ENCODE measurements at regions not wholly inside any gene's neighbourhood (a gene's known extent, or its start where the extent isn't known, plus 50 kb on each side); places are given as distances from the start of the nearest gene placed in this dataset.

- TF ChIP-seq ZBTB33 (IDR thresholded peaks at IDR 0.05; ENCODE audit: extremely low read depth, insufficient replicate concordance, low read length) (no peak), ATF3 (IDR thresholded peaks at IDR 0.05) (no peak), CBX3 (IDR thresholded peaks at IDR 0.05; ENCODE audit: low read depth) (no peak), REST (IDR thresholded peaks at IDR 0.05; ENCODE audit: low read depth) (no peak), SIN3A (IDR thresholded peaks at IDR 0.05; ENCODE audit: low read depth) (no peak)
Measured at GRCh38 chr2:117222809-117223208, 591.7 kb upstream of the DDX18 start (continued).

- no peaks in the 10 kb centered on the region for H4K20me1 ChIP-seq (ENCODE audit: insufficient read depth)
- no TSS peak for BruUV-seq (replicated peaks)
- RAD21 ChIA-PET (ENCODE audit: low non-redundant PET in 1 of 2, low total read pairs in 2 of 2, uncharacterized antibody in 2 of 2, unreplicated experiment in 2 of 2) = no interaction called here
- DNase-seq (ENCODE audit: low read depth, low spot score) (no peak), ATAC-seq (no peak)
- no peak overlapping the region for H3K27ac ChIP-seq (ENCODE audit: low read depth, low read length)
- no peak overlapping the region for H3K9ac ChIP-seq (ENCODE audit: low read length)
- no peak overlapping the region for H3K4me2 ChIP-seq (ENCODE audit: low read length)
- H2AFZ ChIP-seq (ENCODE audit: low read depth, low read length, poor library complexity, severe bottlenecking) = no peak overlapping the region
- no peak for TF ChIP-seq ZFX (IDR thresholded peaks at IDR 0.05)
- no peak for TF ChIP-seq EGR1 (IDR thresholded peaks at IDR 0.05; ENCODE audit: low read depth)
- TF ChIP-seq EZH2 (IDR thresholded peaks at IDR 0.05) = no peak
- TF ChIP-seq RAD21 (IDR thresholded peaks at IDR 0.05; ENCODE audit: low read depth) = no peak
- TF ChIP-seq ELF1 (IDR thresholded peaks at IDR 0.05; ENCODE audit: borderline replicate concordance, low read depth) = no peak
- TF ChIP-seq POLR2AphosphoS5 (IDR thresholded peaks at IDR 0.05; ENCODE audit: low read depth, low read length) = no peak
- no peak for TF ChIP-seq TCF7L2 (IDR thresholded peaks at IDR 0.05; ENCODE audit: borderline replicate concordance, extremely low read depth, insufficient read depth, insufficient read length)
- no peak for TF ChIP-seq FOSL1 (IDR thresholded peaks at IDR 0.05; ENCODE audit: low read depth)
- no peak for TF ChIP-seq ZNF274 (IDR thresholded peaks at IDR 0.05; ENCODE audit: low read depth, low read length)
- TF ChIP-seq SP1 (IDR thresholded peaks at IDR 0.05; ENCODE audit: low read depth) = no peak
- no peak for TF ChIP-seq REST (IDR thresholded peaks at IDR 0.05; ENCODE audit: low read depth)
- no peaks in the 10 kb centered on the region for H3K4me1 ChIP-seq (ENCODE audit: control insufficient read depth in 1 of 2, insufficient read depth in 2 of 2, low read length in 2 of 2)
- no peaks in the 10 kb centered on the region for H3K9me2 ChIP-seq (ENCODE audit: insufficient read depth)
- peaks cover 12 to 20% of the 10 kb centered on the region in 2 experiments; a peak in 2 of 4 replicates for H3K9me3 ChIP-seq (ENCODE audit: control insufficient read depth in 1 of 2, insufficient read depth in 1 of 2, low read depth in 1 of 2, low read length in 2 of 2)
- no peaks in the 10 kb centered on the region for H3K79me2 ChIP-seq (ENCODE audit: insufficient read depth, low read length)
- no peaks in the 10 kb centered on the region for H3K36me3 ChIP-seq (ENCODE audit: control insufficient read depth in 1 of 2, insufficient read depth in 2 of 2, low read length in 2 of 2)
- H3K4me3 ChIP-seq (replicated peaks in 1 of 2; ENCODE audit: low read depth in 1 of 2, low read length in 2 of 2) = no peak overlapping the region
- POLR2A ChIA-PET = no interaction called here
- no peaks in the 10 kb centered on the region for H3K27me3 ChIP-seq (ENCODE audit: insufficient read depth, low read length)
- CTCF ChIA-PET = no interaction called here
- intact Hi-C loops (cut with micrococcal nuclease) = no loop called here
Measured at GRCh38 chr2:117232305-117232704, 582.2 kb upstream of the DDX18 start.
